ENCODE measurements at regions not wholly inside any gene's neighbourhood (a gene's known extent, or its start where the extent isn't known, plus 50 kb on each side); places are given as distances from the start of the nearest gene placed in this dataset.

- no peak for DNase-seq
Observed at GRCh38 chr4:138555108-138555507, 313.0 kb upstream of the SLC7A11 start.

GRCh38 chr4:138553001-138553845 lies 311.1 kb upstream of the SLC7A11 start:
- DNase-seq, result no peak

GRCh38 chr4:138542191-138542776 lies 300.1 kb upstream of the SLC7A11 start:
- no peak for DNase-seq

- no peak for DNase-seq
Observed at GRCh38 chr4:138540056-138540800, 298.1 kb upstream of the SLC7A11 start.

- DNase-seq, result no peak
Observed at GRCh38 chr4:138538743-138539142, 296.6 kb upstream of the SLC7A11 start.

- no peak for DNase-seq
Observed at GRCh38 chr4:138537731-138538490, 295.8 kb upstream of the SLC7A11 start.

- DNase-seq, result no peak
Observed at GRCh38 chr4:138535316-138535715, 293.2 kb upstream of the SLC7A11 start.

- no peak for DNase-seq
Observed at GRCh38 chr4:138522366-138522765, 280.2 kb upstream of the SLC7A11 start.

- no peak for DNase-seq
Observed at GRCh38 chr4:138521809-138522208, 279.7 kb upstream of the SLC7A11 start.

- DNase-seq, result no peak
Observed at GRCh38 chr4:138519436-138519835, 277.3 kb upstream of the SLC7A11 start.

- no peak for DNase-seq
Observed at GRCh38 chr4:138513535-138513934, 271.4 kb upstream of the SLC7A11 start.

- no peak for DNase-seq
Observed at GRCh38 chr4:138512756-138513155, 270.6 kb upstream of the SLC7A11 start.

- DNase-seq, result no peak
Observed at GRCh38 chr4:138510053-138510452, 267.9 kb upstream of the SLC7A11 start.

- DNase-seq, result no peak
Observed at GRCh38 chr4:138509346-138509745, 267.2 kb upstream of the SLC7A11 start.

- DNase-seq, result no peak
Observed at GRCh38 chr4:138507522-138507921, 265.4 kb upstream of the SLC7A11 start.

- no peak for DNase-seq
Observed at GRCh38 chr4:138501614-138502013, 259.5 kb upstream of the SLC7A11 start.

- no peak for DNase-seq
Observed at GRCh38 chr4:138500869-138501268, 258.7 kb upstream of the SLC7A11 start.

- DNase-seq, result no peak
Observed at GRCh38 chr4:138499627-138500026, 257.5 kb upstream of the SLC7A11 start.

- DNase-seq, result peak; percentile 3
Observed at GRCh38 chr4:138494931-138495330, 252.8 kb upstream of the SLC7A11 start.

- no peak for DNase-seq
Observed at GRCh38 chr4:138494116-138494515, 252.0 kb upstream of the SLC7A11 start.

- no peak for DNase-seq
Observed at GRCh38 chr4:138492176-138492575, 250.0 kb upstream of the SLC7A11 start.

- no peak for DNase-seq
Observed at GRCh38 chr4:138488533-138488932, 246.4 kb upstream of the SLC7A11 start.

- DNase-seq, result no peak
Observed at GRCh38 chr4:138487670-138488069, 245.5 kb upstream of the SLC7A11 start.

Measured in SIG-M5 (cell line).